Upper lobe of left lung (tissue), 6 donors: ENCODE measurements at regions not wholly inside any gene's neighbourhood (a gene's known extent, or its start where the extent isn't known, plus 50 kb on each side); places are given as distances from the start of the nearest gene placed in this dataset.
A peak's percentile ranks its signal among the peaks of the same experiment; 100 is the strongest.

ENCODE experiments used
- ATAC-seq, 2 donors: fragments of 200-7000 bp; cut with Tn5 transposase; one replicate each; pipeline ENCODE4 v1.9.1; 2022; ENCODE audit warnings: mild to moderate bottlenecking in 2 of 2, moderate library complexity in 2 of 2; ENCODE audit not compliant: low FRiP score in 2 of 2
- DNase-seq, 2 donors: peaks; one replicate each; pipeline ENCODE4 v3.0.0-alpha.2; 2019 to 2020
- H3K27ac ChIP-seq, 4 donors: fragments of 200-600 bp; sonication (generic); one replicate each; pipeline ENCODE4 v1.5.1; 2016 to 2019
- H3K27me3 ChIP-seq, 4 donors: fragments of 200-600 bp; sonication (generic); one replicate each; pipeline ENCODE4 v1.5.1; 2017 to 2019
- H3K36me3 ChIP-seq, 4 donors: fragments of 200-600 bp; sonication (generic); one replicate each; pipeline ENCODE4 v1.5.1; 2016 to 2019
- H3K4me1 ChIP-seq, 4 donors: fragments of 200-600 bp; sonication (generic); one replicate each; pipeline ENCODE4 v1.5.1; 2018 to 2019
- H3K4me3 ChIP-seq, 4 donors: fragments of 200-600 bp; sonication (generic); one replicate each; pipeline ENCODE4 v1.5.1; 2017 to 2019; ENCODE audit warnings: mild to moderate bottlenecking in 2 of 4, moderate library complexity in 1 of 4
- H3K9me3 ChIP-seq, 4 donors: fragments of 200-600 bp; sonication (generic); one replicate each; pipeline ENCODE4 v1.5.1; 2018 to 2019
- CTCF ChIP-seq, 6 experiments: fragments of 450-650 bp in 4 of 6; fragments of 200-600 bp in 2 of 6; sonication (generic) in 2 of 6; IDR thresholded peaks; one replicate each; pipeline ENCODE4 v1.5.1; 2016 to 2019; ENCODE audit warnings: antibody characterized with exemption in 6 of 6
- EP300 ChIP-seq, 4 donors: sonication (generic); formaldehyde crosslinking; IDR thresholded peaks; one replicate each; pipeline ENCODE4 v1.5.1; 2017; ENCODE audit warnings: antibody characterized with exemption in 4 of 4, control low read depth in 2 of 4
- POLR2A ChIP-seq, 4 donors: fragments of 450-650 bp; IDR thresholded peaks; one replicate each; pipeline ENCODE4 v1.5.1; 2016 to 2017; ENCODE audit warnings: antibody characterized with exemption in 4 of 4, mild to moderate bottlenecking in 2 of 4
- POLR2AphosphoS5 ChIP-seq, 2 donors: sonication (generic); formaldehyde crosslinking; IDR thresholded peaks; one replicate each; pipeline ENCODE4 v1.5.1; 2017; ENCODE audit warnings: antibody characterized with exemption in 2 of 2
- WGBS, 2 donors: methylation state at CpG; one replicate each; pipeline ENCODE4 v1.1.5; 2017 to 2018; 5-methylcytosine and 5-hydroxymethylcytosine counted together
- donor health status: DM: no; HTN: no; CAD: no; lungs with moderate emphysema.
- donor health status: DM: no; HTN: yes; CAD: no; lungs with severe emphysema.

- H3K27ac ChIP-seq = no peak overlapping the region
- DNase-seq (no peak), ATAC-seq (peak in 1 of 2 donors; percentile 28)
- TF ChIP-seq POLR2A (IDR thresholded peaks at IDR 0.05) = no peak
- TF ChIP-seq POLR2AphosphoS5 (IDR thresholded peaks at IDR 0.05) = no peak
- TF ChIP-seq EP300 (IDR thresholded peaks at IDR 0.05) = no peak
- TF ChIP-seq CTCF (IDR thresholded peaks at IDR 0.05) = no peak
- no peaks in the 10 kb centered on the region for H3K27me3 ChIP-seq
- H3K9me3 ChIP-seq = no peaks in the 10 kb centered on the region
- no peak overlapping the region for H3K4me3 ChIP-seq
- H3K4me1 ChIP-seq = peaks cover 0 to 13% (median 7%) of the 10 kb centered on the region in 4 donors
- H3K36me3 ChIP-seq = no peaks in the 10 kb centered on the region
Observed at GRCh38 chr4:147078362-147078761, 132.7 kb upstream of the TTC29 start.

- TF ChIP-seq POLR2A (IDR thresholded peaks at IDR 0.05) (no peak), EP300 (IDR thresholded peaks at IDR 0.05) (no peak), CTCF (IDR thresholded peaks at IDR 0.05) (no peak), POLR2AphosphoS5 (IDR thresholded peaks at IDR 0.05) (no peak)
- WGBS, 2 donors = 52 to 55% methylated on average over 17 of the region's 17 CpGs
- ATAC-seq (no peak), DNase-seq (peak in 1 of 2 donors; percentile 20)
- Histone ChIP-seq H3K27ac (no peak overlapping the region), H3K27me3 (no peaks in the 10 kb centered on the region), H3K4me3 (no peak overlapping the region), H3K36me3 (no peaks in the 10 kb centered on the region), H3K9me3 (no peaks in the 10 kb centered on the region), H3K4me1 (peaks cover 0 to 13% (median 7%) of the 10 kb centered on the region in 4 donors)
Observed at GRCh38 chr4:147078875-147079658, 133.4 kb upstream of the TTC29 start.

GRCh38 chr4:147084861-147085260, 139.2 kb upstream of the TTC29 start:
- H3K36me3 ChIP-seq = no peaks in the 10 kb centered on the region
- no peak overlapping the region for H3K4me3 ChIP-seq
- WGBS, 2 donors = 82 to 95% methylated on average over 1 of the region's 1 CpG
- DNase-seq (no peak), ATAC-seq (no peak)
- no peak for TF ChIP-seq CTCF (IDR thresholded peaks at IDR 0.05)
- no peak for TF ChIP-seq POLR2A (IDR thresholded peaks at IDR 0.05)
- no peak for TF ChIP-seq EP300 (IDR thresholded peaks at IDR 0.05)
- TF ChIP-seq POLR2AphosphoS5 (IDR thresholded peaks at IDR 0.05) = no peak
- no peaks in the 10 kb centered on the region for H3K9me3 ChIP-seq
- H3K4me1 ChIP-seq = peaks cover 0 to 3% (median 1%) of the 10 kb centered on the region in 4 donors
- H3K27ac ChIP-seq = no peak overlapping the region
- no peaks in the 10 kb centered on the region for H3K27me3 ChIP-seq

GRCh38 chr4:147085781-147086180, 140.1 kb upstream of the TTC29 start:
- no peaks in the 10 kb centered on the region for H3K9me3 ChIP-seq
- ATAC-seq (no peak), DNase-seq (no peak)
- WGBS, 2 donors = 86 to 89% methylated on average over 2 of the region's 2 CpGs
- H3K36me3 ChIP-seq = no peaks in the 10 kb centered on the region
- TF ChIP-seq POLR2A (IDR thresholded peaks at IDR 0.05) (no peak), POLR2AphosphoS5 (IDR thresholded peaks at IDR 0.05) (no peak), EP300 (IDR thresholded peaks at IDR 0.05) (no peak), CTCF (IDR thresholded peaks at IDR 0.05) (no peak)
- H3K27ac ChIP-seq = no peak overlapping the region
- H3K4me3 ChIP-seq = no peak overlapping the region
- H3K4me1 ChIP-seq = no peaks in the 10 kb centered on the region
- no peaks in the 10 kb centered on the region for H3K27me3 ChIP-seq

- no peak for ATAC-seq
- WGBS, 2 donors = 65 to 70% methylated on average over 4 of the region's 4 CpGs
- H3K4me3 ChIP-seq = no peak overlapping the region
- H3K27me3 ChIP-seq = no peaks in the 10 kb centered on the region
- H3K4me1 ChIP-seq = no peaks in the 10 kb centered on the region
- DNase-seq = no peak
- no peaks in the 10 kb centered on the region for H3K9me3 ChIP-seq
- no peak for TF ChIP-seq POLR2A (IDR thresholded peaks at IDR 0.05)
- no peak for TF ChIP-seq POLR2AphosphoS5 (IDR thresholded peaks at IDR 0.05)
- TF ChIP-seq EP300 (IDR thresholded peaks at IDR 0.05) = no peak
- TF ChIP-seq CTCF (IDR thresholded peaks at IDR 0.05) = no peak
- H3K27ac ChIP-seq = no peak overlapping the region
- H3K36me3 ChIP-seq = no peaks in the 10 kb centered on the region
Observed at GRCh38 chr4:147088146-147088545, 142.5 kb upstream of the TTC29 start.
